ENCODE measurements at regions not wholly inside any gene's neighbourhood (a gene's known extent, or its start where the extent isn't known, plus 50 kb on each side); places are given as distances from the start of the nearest gene placed in this dataset.
A peak's percentile ranks its signal among the peaks of the same experiment; 100 is the strongest.

DNA sequence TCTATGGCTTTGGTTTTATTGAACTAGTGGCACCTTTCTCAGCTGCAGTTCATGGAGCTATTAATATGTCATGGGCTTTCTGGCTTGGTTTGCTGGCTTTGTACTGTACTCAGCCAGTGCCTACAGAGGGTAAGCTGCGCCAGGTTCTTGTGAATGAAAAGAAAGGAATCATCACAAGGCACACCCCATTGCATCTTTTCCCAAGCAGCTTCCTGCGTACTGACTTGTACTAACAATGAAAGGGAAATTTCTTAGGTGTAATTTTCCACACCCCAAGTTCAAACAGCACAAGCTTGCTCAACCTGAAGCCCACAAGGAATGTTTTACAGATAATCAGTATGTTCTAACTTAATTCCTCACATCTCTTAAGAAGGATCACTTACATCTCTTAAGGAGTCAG, 78.0 kb upstream of the TNFSF18 start:
- no peak for DNase-seq (ENCODE audit: low spot score)

GRCh38 chr1:173127369-173128307, 76.9 kb upstream of the TNFSF18 start:
- no peak for DNase-seq (ENCODE audit: low spot score)

DNA sequence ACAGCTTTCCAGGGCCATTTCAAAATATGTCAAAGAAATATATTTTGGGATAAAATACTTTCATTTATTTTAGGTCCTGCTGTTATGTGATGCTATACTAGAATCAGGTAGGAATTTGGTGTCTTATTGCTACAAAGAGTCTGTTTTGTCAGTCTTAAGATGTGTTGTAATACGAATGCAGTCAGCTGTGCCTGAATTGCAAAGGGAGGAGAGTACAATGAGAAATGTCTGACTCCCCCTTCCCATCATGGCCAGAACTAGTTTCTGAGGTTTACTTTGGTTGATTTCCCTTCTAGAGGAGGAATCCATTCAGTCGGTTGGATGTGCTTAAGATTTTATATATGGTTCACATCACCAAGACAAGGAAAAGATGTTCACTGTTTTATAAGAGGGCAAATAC, 75.7 kb upstream of the TNFSF18 start:
- no peak for DNase-seq (ENCODE audit: low spot score)

DNA sequence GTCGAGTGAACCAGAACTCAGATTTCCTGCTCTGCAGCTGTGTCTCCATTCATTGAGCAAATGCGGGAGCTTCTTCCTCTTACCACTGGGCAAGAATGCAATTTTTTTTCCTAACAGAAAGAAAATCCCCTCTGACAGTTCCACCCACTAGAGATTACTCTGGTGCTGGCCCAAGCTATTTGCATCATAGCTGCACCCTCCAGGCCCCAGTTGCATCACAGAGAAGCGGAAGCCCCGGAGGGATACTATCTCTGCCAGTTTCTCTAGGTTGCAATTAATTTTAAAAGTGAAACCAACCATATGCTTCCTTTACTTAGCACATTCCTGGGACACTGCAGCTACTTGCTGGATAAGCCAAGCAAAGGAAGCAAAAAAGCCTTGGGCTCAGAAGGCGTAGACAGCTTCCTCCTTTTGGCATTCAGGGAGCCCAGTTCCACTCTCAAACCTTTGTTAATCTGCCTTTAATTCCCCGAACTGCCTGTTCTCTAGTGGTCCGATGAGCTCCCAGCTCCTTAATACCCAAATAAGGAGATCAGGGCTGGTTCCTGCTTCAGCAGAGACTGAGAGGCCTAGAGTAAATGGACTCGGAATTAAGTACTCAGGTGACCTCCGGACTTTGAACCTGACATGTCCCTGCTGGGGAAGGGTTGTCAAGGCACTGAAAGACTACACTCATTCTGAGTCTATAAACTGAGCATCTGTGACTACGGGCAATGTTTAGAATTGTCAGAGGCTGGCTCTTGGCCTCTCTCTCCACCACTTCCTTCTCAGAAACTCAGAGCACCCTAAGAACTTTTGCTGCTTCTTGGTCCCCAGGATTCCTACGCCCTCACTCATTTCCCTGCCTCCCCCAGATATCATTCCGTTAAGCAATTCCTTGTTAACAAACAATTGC, 72.5 kb upstream of the TNFSF18 start:
- peak; percentile 75 for DNase-seq (ENCODE audit: low spot score)

DNA sequence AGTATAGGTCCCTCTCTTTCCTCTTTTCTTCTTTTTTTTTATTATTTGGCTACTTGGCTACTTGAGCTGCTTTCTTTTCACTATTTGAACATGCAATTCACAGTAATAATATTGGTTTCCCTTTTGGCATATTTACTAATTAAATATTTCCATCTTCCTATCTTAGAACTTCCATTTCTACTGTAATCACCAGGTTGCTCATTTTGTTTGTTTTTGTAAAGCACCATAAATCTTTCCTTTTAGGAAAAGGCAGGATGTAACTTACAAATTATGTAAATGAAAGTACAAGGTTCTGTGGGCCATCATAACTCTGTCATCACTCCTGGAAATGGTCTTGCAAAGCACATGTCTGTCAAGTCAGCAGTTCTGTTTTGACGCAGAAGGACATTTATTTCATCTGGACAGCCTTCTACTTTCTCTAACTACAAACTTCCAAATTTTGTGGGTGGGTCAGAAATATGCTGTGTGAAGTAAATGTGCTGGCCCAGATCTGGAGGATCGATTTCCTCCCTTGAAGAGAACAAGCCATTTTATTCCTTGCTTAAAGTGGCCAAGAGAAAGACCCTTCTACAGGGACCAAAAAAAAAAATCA, 71.7 kb upstream of the TNFSF18 start:
- no peak for DNase-seq (ENCODE audit: low spot score)

DNA sequence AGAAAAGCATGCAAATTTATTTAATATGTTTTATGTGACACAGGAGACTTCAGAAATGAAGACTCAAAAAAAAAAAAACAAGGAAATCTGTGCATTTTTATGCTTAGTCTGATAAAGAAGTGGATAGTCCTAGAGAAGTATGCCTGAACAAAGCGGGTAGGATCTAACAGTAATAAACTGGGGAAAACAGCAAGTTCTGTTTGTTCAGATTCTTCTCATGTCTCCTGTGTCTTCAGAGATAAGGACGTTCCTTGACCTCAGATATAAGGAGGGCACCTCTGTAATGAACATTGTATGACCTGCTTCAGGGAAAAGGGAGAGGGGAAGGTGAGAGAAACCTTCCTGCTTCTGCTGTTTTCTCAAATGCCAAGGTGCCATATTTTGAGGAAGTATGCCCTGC, 67.7 kb upstream of the TNFSF18 start:
- DNase-seq (ENCODE audit: low spot score), result no peak

- DNase-seq (ENCODE audit: low spot score), result no peak
Measured at GRCh38 chr1:173117761-173118160, 67.0 kb upstream of the TNFSF18 start.

- DNase-seq (ENCODE audit: low spot score), result no peak
Measured at GRCh38 chr1:173117108-173117633, 66.4 kb upstream of the TNFSF18 start.

DNA sequence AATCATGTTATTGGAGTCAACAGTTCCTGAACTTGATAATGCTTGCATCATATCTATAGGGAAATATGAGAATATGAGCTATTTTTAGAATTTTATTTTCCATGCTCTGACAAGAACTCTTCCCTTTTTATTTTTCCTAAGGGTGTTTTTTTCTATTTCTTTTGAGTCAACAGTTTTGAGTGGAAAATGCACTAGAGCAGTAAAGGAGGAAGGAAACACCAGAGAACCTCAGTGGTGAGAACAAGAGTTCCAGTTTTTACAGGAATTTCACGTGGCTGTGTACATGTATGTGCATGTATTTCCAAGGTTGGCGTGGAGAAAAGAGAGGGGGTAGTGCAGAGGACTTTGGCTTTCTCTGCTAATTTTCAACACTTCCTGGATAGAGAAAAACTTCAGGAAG, 63.6 kb upstream of the TNFSF18 start:
- DNase-seq (ENCODE audit: low spot score), result no peak

- no peak for DNase-seq (ENCODE audit: low spot score)
Measured at GRCh38 chr1:173113015-173113741, 62.4 kb upstream of the TNFSF18 start.

GRCh38 chr1:173112129-173112528, 61.4 kb upstream of the TNFSF18 start:
- DNase-seq (ENCODE audit: low spot score), result no peak

GRCh38 chr1:173107696-173108095, 57.0 kb upstream of the TNFSF18 start:
- no peak for DNase-seq (ENCODE audit: low spot score)

GRCh38 chr1:173103006-173103405, 52.3 kb upstream of the TNFSF18 start:
- DNase-seq (ENCODE audit: low spot score), result no peak

DNA sequence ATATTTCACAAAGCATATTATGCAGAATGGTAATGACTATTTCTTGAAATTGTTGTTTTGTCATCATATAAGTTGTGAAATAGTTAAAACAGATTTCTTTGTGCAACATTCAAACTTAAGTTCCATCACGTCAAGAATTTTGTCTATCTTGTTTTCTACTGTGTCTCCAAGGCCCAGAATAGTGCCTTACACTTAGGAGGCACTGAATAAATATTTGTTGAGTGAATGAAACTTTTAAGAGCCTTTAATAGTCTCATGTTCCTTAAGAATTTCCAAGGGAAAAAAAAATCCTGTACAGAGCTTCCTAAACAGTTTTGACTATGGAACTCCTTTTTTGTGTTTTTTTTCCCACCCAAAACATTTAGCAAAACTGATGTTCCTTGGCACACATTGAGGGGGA, 50.8 kb upstream of the TNFSF18 start:
- DNase-seq (ENCODE audit: low spot score), result no peak

DNA sequence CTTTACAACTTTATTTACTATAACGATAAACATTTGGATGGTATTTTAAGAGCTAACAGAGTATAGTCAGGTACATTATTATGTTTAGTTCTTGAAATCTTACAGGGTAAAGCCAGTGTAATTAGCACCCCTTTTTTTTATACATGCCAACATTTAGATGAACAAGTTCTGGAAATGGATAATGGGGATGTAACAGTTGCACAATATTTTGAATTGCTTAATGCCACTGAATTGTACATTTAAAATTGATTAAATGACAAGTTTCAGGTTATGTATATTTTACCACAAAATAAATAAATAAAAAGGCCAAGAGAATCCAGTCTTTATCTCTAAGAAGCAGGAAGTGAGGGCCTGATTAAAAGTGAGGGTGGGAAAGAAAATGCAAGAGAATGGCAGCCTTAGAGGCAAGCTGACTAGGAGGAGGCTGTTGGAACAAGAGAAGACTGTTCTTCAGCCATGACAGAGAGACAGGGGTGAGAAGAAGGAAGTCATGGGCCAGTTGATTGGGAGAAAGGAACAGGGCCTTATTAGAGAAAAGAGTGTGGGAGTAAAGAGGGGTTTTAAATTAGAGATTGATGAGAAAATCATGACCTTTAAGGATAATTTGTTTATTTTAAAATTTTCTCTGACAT, 49.9 kb upstream of the TNFSF18 start:
- DNase-seq (ENCODE audit: low spot score), result no peak

Data from AG08396 (cell line).